NCI-H526 treated with DMSO at 0.1 percent for 48 hours (cell line): ENCODE measurements at regions not wholly inside any gene's neighbourhood (a gene's known extent, or its start where the extent isn't known, plus 50 kb on each side); places are given as distances from the start of the nearest gene placed in this dataset.
"Not testable (repeated sequence)": the region's sequence is repeated elsewhere in the genome, so short reads cannot be mapped to it uniquely, and the experiment has no call there.

Experiments
- DNase-seq: peaks from one replicate; lab custom pipeline; 2025; lab: John Stamatoyannopoulos, UW

GRCh38 chr9:135379540-135380267, 99.9 kb upstream of the PPP1R26 start:
- DNase-seq: no peak

GRCh38 chr9:135380311-135380960, 99.1 kb upstream of the PPP1R26 start:
- DNase-seq: no peak

DNA sequence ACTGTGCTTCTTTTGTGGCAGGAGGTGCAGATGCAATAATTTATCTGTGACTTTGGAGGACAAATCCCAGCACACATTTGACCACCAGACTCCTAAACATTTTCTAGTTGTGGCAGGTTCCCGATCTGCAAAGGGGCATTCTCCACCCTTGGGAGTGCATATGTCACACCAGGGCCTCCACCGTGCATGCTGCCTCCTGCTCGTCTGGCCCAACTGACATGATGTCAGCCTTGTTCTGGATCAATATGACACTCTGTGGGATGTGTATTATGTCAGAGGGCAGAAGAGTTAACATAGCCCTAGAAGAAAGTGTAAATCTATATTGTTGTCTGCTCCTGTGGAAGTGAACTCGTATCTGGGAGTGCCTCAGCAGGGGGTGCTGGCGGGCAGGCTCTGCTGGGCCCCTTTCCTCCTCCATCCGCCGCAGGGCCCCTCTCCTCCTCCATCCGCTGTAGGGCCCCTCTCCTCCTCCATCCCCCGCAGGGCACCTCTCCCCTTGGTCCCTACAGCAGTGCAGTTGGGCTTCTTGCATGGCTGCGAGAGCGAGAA, 97.7 kb upstream of the PPP1R26 start:
- no peak for DNase-seq

- DNase-seq: no peak
Measured at GRCh38 chr9:135384226-135384625, 95.4 kb upstream of the PPP1R26 start.

DNA sequence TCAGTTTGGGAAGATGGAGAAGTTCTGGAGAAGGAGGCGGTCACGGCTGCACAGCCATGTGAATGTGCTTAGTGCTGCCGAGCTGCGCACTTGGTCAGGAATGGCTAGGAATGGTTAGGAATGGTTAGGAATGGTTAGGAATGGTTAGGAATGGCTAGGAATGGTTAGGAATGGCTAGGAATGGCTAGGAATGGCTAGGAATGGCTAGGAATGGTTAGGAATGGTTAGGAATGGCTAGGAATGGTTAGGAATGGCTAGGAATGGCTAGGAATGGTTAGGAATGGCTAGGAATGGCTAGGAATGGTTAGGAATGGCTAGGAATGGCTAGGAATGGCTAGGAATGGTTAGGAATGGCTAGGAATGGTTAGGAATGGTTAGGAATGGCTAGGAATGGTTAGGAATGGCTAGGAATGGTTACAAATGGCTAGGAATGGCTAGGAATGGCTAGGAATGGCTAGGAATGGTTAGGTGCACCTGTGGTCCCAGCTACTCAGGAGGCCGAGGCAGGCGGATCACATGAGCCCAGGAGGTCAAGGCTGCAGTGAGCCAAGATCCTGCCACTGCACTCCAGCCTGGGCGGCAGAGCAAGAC, 94.7 kb upstream of the PPP1R26 start:
- not testable (repeated sequence) for DNase-seq

DNA sequence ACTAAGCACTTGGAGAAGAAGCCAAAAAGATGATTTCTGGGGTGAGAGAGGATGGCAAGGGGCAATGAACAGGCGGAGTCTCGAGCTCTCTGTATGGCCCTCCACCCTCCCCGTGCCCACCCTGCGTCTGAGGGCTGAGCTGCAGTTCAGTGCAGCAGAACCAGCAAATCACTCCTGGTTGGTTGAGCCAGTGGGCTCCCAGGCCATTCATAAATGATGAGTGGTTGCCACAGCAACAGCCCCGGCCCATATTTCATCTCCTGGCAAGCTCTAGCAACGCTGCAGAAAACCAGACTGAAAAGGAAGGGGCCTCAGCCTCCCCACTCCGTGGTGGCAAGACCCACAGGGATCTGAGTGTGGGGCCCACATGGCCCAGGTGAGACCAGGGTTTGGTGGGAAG, 93.8 kb upstream of the PPP1R26 start:
- DNase-seq: no peak

DNA sequence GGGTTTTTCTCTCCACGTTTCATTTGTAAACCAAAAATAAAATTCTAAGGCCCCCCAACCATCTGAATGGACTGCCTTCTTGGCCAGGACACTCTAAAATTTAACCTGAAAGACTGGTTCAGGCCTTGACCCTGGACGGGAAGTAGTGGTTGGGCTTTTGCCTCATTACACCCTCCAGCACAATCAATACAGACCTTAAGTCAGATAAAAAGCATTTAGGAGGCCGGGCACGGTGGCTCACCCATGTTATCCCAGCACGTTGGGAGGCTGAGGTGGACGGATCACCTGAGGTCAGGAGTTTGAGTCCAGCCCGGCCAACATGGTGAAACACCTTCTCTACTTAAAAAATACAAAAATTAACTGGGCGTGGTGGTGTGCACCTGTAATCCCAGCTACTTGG, 91.6 kb upstream of the PPP1R26 start:
- no peak for DNase-seq

DNA sequence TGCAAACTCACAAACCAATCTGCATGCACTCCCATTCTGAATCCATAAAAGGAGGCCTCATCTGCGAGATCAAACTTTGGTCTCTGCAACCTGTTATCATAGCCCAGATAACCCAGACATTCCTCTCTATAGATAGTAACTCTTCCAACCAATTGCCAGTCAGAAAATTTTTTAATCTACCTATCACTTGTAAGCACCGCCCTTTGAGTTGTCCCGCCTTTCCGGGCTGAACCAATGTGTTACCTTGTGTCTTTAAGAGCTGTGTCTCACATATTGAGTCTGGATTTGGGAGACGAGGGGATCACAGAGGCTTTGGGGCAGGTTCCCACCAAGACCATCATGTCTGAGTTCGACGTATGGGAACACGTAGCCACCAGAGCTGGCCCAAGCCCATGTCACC, 91.1 kb upstream of the PPP1R26 start:
- DNase-seq: no peak

DNA sequence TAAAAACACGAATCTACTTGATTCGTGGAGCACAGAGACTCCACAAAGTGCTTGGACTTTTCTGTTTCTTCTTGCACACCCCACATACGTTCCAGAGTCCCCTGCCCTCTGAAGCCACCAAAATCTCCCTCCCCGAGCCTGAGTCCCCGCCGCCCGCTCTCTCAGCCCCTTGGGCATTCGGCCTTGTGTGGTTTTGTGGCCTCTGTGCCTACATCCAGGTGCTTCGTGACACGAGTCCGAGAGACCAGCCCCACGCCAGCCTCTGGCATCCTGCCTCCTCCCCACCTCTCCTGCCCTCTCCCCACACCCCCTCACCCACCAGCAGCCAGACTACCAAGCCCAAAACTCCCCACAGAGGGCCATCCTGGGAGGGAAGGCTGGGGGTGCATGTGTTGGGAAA, 87.8 kb upstream of the PPP1R26 start:
- DNase-seq: no peak

DNA sequence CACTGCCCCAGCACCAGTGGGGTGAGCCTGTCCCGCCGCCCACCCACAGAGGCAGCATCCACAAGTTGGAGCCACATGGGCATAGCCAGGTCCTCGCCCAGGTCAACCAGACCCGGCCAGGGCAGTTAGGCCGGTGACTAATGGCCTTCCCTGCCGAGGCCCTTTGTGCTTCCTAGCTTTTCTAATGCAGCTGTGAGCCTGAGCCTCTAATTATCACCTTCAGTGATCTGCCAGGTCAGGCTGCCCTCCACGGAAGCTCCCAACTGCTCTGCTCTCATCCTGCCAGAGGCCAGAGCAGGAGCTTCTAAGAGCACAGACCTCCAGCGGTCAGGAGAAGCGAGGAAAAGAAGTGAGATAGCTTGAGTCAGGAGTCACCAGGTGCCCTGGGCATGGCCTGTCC, 87.1 kb upstream of the PPP1R26 start:
- no peak for DNase-seq

DNA sequence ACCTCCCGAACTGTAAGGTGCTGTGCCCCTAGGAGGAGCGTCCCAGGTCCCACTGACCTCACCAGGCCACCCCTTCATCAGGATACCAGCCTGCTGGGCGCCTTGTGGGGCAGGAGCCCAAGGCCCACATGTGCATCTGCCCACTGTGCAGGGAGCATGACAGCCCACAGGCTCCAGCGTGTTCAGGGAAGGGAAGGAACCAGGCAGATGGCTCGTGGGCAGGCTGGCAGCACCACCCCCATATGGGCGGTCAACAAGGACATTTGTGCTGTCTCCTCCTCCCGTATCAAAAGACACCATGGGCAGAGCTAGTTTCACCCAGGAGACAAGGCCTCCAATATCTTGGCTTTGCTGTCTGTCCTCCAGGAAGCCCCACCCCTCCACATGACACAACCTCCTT, 85.5 kb upstream of the PPP1R26 start:
- no peak for DNase-seq

DNA sequence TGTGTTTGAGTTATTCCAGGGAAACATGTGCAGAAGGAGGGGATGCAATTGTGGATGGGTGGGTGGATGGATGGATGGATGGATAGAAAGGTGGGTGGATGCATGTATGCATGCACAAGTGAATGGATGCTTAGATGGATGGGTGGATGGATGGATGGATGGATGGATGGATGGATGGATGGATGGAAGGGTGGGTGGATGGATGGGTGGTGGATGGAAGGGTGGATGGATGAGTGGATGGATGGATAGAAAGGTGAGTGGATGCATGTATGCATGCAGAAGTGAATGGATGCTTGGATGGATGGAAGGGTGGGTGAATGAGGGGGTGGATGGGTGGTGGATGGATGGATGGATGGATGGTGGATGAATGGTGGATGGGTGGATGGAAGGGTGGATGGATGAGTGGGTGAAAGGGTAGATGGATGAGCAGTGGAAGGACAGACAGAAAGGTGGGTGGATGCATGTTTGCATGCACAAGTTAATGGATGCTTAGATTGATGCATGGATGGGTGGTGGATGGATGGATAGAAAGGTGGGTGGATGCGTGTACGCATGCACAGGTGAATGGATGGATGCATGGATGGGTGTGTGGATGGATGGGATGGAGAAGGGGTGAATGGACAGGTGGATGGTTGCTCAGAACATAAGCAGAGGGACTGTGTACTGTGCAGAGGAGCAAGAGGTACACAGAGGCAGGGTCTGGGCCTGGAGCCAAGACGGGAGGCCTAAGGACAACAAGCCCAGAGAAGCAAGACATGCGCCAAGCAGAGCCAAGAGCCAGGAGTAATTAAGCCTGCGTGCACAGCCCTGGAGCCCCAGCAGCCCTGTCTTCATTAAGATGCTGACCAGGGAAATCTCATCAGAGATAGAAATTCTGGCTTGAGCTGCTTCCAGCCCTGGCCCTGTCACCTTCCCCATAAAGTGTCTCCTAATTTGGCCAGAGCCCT, 84.6 kb upstream of the PPP1R26 start:
- no peak for DNase-seq

GRCh38 chr9:135397142-135397541, 82.4 kb upstream of the PPP1R26 start:
- no peak for DNase-seq

DNA sequence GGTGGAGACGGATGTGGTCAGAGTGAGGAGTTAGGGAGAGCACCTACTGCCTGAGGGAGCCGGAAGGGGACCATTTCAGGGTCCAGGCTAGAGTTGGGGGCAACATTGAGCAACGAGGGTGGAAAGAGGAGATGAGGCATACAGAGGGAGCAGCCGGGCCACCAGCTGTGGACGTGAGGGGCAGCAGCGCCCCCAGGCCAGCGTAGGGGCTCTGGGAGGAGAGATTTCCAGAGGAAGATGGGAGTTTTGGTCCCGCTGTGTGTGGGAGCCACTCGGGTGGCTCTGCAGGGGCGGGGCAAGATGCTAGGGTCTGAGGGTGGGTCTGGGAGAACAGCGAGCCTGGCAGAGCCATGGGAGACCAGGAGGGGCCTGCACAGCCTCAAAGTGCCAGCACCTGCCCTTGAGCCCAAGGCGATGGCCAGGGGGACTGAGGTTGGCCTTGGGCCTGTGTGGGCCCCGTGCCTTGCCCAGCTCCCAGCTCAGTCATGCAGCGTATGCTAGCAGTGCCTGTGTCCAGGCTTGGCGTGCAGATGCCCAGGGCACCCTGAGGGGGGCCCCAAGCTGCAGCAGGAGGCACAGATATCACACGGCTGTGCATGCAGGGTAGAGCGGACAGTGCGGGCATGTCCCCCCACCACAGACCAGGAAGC, 80.5 kb upstream of the PPP1R26 start:
- DNase-seq: no peak

GRCh38 chr9:135400496-135400895, 79.1 kb upstream of the PPP1R26 start:
- no peak for DNase-seq

DNA sequence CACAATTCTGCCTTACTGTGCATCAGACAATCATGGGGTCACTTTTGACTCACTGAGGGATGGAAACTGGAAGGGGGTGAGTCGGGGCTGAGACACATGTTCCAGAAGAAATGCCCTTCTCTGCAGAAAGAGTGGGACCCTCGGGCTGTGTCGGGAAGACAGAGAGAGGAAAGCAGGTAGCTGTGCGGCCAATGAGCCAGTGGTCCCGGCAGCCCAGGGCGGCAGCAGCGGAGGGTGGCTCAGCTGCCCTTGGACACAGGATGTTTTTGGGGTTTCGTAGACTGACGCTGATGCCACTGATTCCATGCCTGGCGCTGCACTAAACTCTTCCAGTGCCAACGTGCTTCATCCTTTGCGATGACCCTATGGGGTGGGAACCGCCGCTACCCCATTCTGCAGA, 78.4 kb upstream of the PPP1R26 start:
- DNase-seq: no peak

DNA sequence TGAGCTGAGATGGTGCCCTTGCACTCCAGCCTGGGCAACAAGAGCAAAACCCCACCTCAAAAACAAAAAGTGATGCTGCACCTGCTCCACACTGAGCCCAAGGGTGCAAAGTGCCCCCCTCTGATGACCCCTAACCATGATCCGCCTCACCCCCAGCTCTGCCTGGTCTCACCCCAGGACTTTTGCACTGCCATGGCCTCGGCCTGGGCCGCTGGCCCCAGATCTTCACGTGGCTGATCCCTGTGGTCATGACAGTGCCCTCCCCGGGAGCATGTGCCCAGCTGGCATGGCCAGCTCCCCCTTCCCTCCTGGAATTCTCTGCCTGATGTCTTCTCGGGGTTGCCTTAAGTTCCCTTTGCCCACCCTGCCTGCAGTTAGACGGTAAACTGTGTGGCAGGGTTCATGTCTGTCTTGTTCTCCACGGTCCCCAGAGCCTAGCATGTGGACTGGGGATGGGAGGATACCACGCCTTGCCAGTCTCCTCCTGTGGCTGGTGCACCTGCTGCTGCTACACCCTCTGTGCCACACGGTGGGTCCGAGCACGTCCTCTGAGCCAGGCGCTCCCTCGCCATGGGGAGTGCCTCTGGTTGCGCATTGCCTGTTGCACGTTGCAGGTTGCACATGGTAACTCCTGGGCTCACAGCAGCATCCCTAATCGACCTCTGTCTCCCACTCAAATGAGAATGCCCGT, 77.4 kb upstream of the PPP1R26 start:
- no peak for DNase-seq

DNA sequence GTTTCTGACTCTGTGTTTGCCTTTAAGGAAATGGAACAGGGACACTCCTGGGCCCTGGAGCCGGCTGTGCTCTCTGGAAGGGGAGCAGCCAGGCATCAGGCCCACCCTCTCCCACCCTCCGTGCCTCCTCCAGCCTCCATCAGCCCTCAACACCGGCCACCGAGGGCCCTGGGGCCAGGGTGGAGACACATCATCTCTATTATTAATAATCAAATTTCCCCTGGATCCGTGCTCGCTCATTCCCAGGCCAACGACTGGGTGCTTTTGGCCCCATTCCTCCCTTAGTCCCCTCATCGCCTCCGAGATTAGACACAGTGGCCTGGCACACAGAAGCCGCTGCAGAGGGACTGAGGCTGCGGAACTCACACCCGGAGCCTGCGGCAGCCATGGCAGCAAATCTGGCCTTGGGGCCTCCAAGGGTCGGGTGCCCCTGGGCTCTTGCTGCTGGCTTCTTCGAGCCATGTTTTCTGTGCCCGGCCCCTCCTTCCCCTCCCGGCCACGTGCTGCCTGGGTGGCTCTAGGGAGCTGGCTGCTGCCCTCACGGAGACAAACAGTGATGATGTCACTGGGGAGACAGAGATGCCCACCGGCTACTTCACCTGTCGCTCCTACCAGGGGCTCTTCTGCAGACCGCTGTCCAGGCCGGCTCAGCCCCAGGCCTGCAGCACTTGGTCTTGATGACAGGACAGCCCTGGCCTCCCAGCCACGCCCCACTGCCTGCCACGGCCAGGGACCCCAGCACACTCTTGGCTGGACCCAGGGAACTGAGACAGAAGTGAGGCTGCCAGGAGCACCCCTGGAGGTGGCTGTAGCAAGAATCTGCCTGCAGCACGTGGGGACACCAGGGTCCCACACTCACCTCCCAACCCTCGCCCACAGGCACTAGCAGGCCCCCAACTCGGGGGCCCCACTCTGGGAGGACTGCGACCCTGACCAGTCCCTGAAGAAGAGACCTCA, 76.6 kb upstream of the PPP1R26 start:
- DNase-seq: no peak

DNA sequence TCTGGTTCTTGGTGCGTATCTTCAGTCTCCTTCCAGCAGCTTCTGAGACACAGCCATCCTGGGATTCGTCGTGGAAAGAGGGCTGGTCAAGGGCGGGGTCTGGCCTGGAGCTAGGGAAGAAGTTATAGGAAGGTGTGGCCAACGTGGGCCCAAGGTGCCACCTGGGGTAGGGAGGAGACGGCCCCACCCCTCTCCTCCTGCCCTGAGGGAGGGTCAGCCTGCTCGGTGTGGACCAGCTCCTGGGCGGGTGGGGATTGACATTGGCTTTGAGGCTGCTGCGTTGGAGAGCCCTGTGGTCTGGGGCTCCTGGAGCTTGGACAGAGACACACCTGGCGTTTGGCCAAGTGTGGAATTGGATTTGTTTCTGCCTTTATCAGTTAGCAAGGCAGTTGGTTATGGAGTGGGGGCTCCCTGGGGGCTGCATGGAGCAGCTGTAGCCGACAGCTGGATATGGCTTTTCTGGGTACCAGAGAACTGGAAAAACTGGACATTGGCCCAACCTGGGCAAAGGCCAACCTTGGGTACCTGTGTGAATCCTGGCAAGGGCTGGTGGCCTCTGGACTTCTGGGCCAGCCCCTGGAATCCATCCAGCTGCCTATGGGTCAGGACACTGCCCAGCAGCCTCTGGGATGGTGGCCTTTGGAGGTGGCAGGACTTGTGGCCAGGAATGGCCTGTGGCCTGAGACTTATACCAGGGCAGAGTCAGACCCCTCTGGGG, 75.7 kb upstream of the PPP1R26 start:
- DNase-seq: no peak
